GM21367 (cell line): ENCODE measurements at regions not wholly inside any gene's neighbourhood (a gene's known extent, or its start where the extent isn't known, plus 50 kb on each side); places are given as distances from the start of the nearest gene placed in this dataset.
"Not testable (repeated sequence)": the region's sequence is repeated elsewhere in the genome, so short reads cannot be mapped to it uniquely, and the experiment has no call there.

Source experiments
- ATAC-seq: cut with Tn5 transposase; IDR thresholded peaks from one replicate; pipeline ENCODE4 v1.9.1; 2021; ENCODE audit not compliant: unreplicated experiment

- ATAC-seq = no peak
Observed at GRCh38 chr13:54573186-54573585, 1544.6 kb downstream of the OLFM4 start.

- ATAC-seq = no peak
Observed at GRCh38 chr13:54574791-54575190, 1546.2 kb downstream of the OLFM4 start.

DNA sequence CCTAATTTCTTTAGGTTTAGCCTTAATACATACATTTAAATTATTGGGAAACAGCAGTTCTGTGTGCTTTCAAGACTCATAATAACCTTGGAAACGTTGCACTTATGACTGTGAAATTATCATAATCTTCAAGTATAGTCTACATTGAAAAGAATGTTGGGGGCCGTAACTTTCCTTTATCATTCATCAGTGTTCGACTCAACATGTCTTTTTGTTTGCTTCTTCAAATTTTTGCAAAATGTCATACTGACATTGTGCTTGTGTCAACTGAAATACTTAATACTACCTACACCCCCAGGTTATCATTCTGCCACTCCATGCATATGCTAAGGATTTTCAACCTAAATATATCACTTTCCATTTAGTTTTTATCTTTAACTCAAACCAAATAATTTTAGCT, 1562.9 kb downstream of the OLFM4 start:
- no peak for ATAC-seq

DNA sequence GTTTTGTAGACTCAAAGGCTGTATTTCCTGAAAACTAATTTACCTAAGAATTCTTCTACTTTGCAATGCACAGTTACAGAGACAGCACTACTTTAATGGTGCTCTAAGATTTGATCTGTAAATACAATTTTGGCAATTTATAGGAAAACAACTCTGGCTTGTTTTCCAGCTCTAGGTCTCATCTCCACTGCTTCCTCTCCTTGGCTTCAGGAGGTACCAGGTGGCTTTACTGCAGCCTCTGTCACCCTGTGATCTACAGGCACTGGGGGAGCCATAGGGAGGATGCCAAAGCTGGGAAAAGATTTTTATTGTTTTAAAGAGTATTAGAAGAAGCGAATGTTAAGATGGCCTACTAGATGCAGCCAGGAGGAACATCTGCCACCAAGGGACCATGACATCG, 1563.6 kb downstream of the OLFM4 start:
- ATAC-seq = no peak

GRCh38 chr13:54593504-54593903, 1564.9 kb downstream of the OLFM4 start:
- no peak for ATAC-seq

DNA sequence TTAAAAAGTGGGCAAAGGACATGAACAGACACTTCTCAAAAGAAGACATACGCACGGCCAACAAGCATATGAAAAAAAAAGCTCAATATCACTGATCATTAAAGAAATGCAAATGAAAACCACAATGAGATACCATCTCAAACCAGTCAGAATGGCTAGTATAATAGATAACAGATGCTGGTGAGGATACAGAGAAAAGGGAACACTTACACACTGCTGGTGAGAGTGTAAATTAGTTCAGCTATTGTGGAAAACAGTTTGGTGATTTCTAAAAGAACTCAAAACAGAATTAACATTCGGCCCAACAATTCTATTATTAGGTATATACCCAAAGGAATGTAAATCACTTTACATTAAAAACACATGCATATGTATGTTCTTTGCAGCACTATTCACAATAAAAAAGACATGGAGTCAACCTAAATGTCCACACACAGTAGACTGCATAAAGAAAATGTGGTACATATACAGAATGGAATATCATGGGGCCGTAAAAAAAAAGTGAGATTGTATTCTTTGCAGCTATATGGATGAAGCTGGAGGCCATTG, 1569.0 kb downstream of the OLFM4 start:
- no peak for ATAC-seq

DNA sequence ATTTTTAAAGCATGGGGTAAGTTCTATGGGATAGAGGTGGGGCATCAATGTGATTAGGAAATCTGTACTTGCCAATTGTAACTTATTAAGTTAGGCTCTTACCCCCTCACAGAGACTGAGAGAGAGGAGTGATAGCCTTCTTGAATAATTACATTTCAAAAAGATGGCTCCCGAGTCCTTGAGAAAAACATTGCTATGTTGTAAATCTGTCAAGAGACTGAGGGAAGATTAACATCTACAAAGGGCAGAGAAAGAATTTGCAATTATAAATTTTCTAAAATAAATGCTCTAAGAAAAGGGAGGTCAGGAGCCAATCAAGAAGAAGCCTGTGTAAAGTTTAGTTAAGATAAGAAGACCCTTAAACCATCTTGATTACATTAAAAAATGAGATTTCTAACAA, 1570.8 kb downstream of the OLFM4 start:
- no peak for ATAC-seq

DNA sequence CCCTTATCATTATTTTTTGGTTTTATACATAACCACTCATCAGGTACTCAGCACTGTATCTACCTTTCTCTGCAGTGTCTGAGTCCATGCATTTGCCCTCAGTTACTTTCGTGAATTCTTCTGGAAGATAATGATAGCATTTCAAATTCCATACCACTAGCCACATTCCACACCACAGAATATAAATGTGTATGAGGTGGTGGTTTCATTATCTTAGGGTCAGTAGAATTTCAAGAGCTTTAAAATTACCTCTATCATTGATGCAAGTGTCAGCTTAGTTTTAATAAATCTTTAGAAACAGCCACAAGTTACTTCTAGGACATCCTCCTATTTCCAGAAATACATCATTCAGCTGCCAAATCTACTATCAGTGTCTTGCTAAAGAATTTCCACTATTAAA, 1578.3 kb downstream of the OLFM4 start:
- no peak for ATAC-seq

- no peak for ATAC-seq
Observed at GRCh38 chr13:54607421-54607820, 1578.8 kb downstream of the OLFM4 start.

DNA sequence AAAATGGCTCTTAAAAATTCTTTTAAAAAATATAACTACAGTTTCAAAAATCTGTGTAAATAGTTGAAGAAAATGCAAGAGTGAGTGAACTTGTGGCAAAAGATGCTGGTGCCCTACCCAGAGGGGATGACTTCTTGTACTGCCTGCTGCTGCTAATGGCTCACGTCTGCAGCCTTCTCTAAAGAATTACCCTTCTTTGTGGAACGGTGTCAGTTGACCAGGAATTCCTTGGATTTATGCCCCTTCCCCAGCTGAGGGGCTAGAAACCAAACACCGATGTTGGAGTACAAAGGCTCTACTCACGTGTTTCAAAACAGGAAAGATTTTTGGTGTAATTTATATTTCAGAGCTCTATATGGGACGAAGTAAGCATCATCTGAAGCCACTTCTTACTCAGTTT, 1582.8 kb downstream of the OLFM4 start:
- ATAC-seq = no peak

- no peak for ATAC-seq
Observed at GRCh38 chr13:54614726-54615125, 1586.1 kb downstream of the OLFM4 start.

- ATAC-seq = not testable (repeated sequence)
Observed at GRCh38 chr13:54626504-54626903, 1597.9 kb downstream of the OLFM4 start.

DNA sequence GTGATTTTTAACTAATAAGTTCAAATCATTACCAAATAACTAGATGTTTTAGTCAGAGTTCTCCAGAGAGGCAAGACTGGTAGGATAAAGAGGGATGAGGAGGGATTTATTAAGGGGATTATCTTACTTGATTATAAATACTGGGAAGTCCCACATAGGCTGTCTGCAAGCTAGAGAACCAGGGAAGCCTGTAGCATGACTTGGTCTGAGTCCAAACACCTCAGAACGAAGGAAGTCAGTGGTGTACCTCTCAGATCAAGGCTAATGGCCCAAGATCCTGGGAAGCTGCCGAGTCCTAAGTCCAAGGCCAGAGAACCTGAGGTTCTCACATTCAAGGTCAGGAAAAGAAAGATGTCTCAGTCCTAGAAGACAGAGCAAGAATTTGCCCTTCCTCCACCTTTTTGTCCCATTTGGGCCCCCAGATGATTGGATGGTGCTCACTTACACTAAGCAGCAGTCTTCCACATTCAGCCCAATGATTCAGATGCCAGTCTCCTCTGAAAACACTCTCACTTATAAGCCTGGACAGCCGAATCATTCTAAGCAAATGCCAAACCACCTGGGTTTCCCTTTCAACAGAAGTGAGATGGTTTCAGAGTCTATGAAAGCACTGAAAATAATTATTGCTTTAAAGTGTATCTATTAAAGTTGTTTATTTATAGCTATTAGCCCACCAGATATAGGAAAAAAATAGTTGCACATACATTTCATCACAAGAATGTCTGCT, 1599.2 kb downstream of the OLFM4 start:
- no peak for ATAC-seq

DNA sequence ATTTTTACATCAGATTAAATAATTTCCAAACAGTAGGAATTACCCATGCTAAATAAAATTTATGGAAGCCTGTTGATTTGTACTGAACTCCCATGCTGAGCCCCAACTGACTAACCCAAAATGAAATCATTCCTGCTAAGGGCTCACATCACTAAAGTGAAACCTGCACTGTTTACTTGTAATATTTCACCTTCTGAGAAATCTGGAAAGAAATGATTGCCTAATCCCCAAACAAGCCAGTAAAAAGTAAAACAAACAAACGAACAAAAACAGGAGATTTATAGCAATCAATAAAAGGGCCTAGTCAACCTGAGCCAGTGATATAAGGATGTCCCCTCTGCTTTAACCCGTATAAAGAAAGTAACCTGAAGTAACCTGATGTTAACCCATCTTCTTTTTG, 1599.8 kb downstream of the OLFM4 start:
- ATAC-seq = no peak

GRCh38 chr13:54633456-54633855, 1604.8 kb downstream of the OLFM4 start:
- no peak for ATAC-seq

GRCh38 chr13:54636231-54636630, 1607.6 kb downstream of the OLFM4 start:
- ATAC-seq = no peak

DNA sequence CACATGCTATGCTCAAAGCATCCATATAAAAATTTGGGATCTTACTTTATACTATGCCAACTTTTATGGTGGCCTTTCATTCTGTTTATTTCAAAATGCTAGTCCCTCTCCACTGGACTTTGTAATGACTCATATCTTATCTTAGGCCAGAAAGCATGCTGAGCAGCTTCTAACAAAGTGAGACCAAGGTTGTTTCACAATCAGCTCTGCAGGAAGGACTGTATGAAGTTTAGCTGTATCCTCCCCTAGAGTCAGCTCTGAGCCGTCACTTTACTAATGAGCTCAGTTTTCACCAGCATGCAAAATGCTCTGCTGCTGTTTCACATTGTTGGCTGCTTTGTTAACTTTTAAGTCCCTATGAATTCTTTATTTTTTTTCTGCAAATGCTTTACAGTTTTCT, 1608.8 kb downstream of the OLFM4 start:
- no peak for ATAC-seq

DNA sequence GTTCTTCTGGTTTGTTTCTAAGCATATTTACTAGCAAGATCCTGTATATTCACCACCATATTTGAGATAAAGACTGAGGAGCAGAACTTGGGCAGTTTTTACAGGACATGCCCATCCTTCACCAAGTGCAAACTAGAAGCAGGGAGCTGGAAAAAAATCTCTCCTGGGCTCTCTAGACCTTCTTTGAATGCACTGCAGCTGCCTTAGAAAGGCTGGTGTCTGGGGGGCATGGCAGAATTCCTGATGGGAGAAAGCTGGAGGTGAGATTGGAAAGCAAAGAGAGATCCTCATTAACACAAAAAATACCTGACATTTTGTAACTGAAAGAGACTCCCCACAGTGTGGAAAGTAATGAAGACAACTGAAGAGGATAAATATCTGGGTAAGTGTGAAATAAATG, 1612.1 kb downstream of the OLFM4 start:
- no peak for ATAC-seq

DNA sequence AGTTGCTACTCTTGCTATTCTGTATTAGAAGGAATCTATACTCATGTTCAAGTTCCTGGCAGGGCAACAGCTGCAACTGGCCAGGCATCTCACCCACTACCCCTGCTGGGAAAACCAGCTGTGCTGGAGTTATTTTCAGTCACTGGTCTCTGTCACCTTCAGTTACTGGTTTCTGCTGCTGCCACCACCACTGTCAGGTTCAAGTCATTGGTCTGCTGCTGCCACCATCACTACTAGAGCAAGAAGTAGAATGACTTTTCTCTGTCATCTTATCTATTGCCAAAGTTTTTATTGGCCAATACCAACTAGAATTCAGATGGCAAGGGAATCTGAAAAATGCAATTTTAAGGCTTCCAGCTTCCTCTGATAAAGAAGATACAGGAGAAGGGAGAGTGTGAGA, 1615.2 kb downstream of the OLFM4 start:
- ATAC-seq = no peak

- ATAC-seq = no peak
Observed at GRCh38 chr13:54647275-54647674, 1618.7 kb downstream of the OLFM4 start.

DNA sequence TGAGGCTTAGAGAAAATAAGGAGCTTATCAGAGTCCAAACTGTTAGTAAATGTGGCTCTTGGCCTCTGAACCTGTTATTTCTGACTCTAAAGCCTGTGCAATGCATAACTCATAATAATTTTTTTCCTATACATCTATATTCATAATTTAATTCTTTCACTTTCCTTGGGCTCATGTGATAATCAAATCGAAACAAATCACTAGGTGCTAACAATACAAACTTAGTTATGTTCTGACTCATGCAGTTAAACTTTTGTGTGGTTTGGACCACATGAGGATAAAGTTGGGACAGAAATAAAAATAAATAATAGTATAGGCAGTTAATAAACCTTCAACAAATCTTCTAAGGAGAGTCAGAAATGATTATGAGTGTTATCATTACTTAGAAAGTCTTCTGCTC, 1629.0 kb downstream of the OLFM4 start:
- no peak for ATAC-seq

GRCh38 chr13:54658771-54659170, 1630.2 kb downstream of the OLFM4 start:
- ATAC-seq = no peak

DNA sequence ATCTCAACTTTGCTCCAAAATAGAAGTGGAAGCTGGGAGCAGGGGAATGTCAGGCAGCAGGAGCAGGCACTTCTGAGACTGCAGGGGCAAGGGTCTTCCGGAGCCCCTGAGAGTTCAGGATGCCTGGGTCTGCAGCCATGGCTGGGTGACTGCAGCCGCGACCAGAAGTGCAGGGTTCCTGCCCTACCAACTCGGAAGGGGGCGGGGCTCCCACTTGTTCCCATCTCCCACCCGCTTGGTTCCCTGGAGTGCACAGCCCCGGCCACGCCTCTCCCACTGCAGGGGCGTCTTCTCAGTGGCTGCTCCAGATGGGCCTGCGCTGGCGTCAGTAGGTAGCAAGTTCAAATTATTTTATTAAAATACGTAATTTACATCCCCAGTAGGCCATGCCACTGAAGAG, 1631.7 kb downstream of the OLFM4 start:
- no peak for ATAC-seq
